IMR-90 (cell line): ENCODE measurements at regions not wholly inside any gene's neighbourhood (a gene's known extent, or its start where the extent isn't known, plus 50 kb on each side); places are given as distances from the start of the nearest gene placed in this dataset.

Source experiments
- ATAC-seq: fragments of 200-7000 bp; cut with Tn5 transposase; 2 replicates; pipeline ENCODE4 v1.9.1; 2020; ENCODE audit warnings: low read depth, mild to moderate bottlenecking, moderate library complexity
- BruUV-seq: library from RNA; stranded (reverse); fragments of 400-500 nt; replicated peaks from 2 replicates; lab custom pipeline; 2021; lab: Mats Ljungman, UMichigan
- CTCF ChIA-PET: fragments of 300-600 bp; formaldehyde crosslinking; extraction: SDS; loops from one replicate; lab custom pipeline; 2021; ENCODE audit warnings: antibody characterized with exemption; lab: Yijun Ruan, JAX
- POLR2A ChIA-PET: fragments of 300-600 bp; sonication (Branson Sonifier 250); formaldehyde crosslinking; loops from one replicate; lab custom pipeline; 2022; ENCODE audit warnings: antibody characterized with exemption; ENCODE audit not compliant: unreplicated experiment; lab: Charles Lee
- DNase-seq: peaks from one replicate; pipeline ENCODE4 v3.0.0; 2013
- H2AFZ ChIP-seq: replicated peaks from 2 replicates; pipeline ENCODE3; 2013; ENCODE audit warnings: low read length, mild to moderate bottlenecking; ENCODE audit not compliant: poor library complexity
- H2AK5ac ChIP-seq: 2 replicates; pipeline ENCODE4 v1.6.1; 2013; ENCODE audit warnings: low read depth, low read length, inconsistent platforms
- H2AK9ac ChIP-seq: replicated peaks from 2 replicates; pipeline ENCODE3; 2013; ENCODE audit warnings: mild to moderate bottlenecking, low read depth, low read length, moderate library complexity; ENCODE audit not compliant: poor library complexity
- H2BK120ac ChIP-seq: 2 replicates; pipeline ENCODE4 v1.6.1; 2013; ENCODE audit warnings: low read depth, low read length, inconsistent platforms
- H2BK15ac ChIP-seq: 3 replicates; pipeline ENCODE4 v1.6.1; 2013; ENCODE audit warnings: low read depth, low read length, inconsistent platforms
- H2BK20ac ChIP-seq: 2 replicates; pipeline ENCODE4 v1.6.1; 2013; ENCODE audit warnings: low read depth, mild to moderate bottlenecking, inconsistent platforms, low read length, moderate library complexity
- H2BK5ac ChIP-seq: 2 replicates; pipeline ENCODE4 v1.6.1; 2013; ENCODE audit warnings: mild to moderate bottlenecking, low read depth, low read length, inconsistent platforms; ENCODE audit not compliant: poor library complexity, severe bottlenecking
- H3K14ac ChIP-seq: replicated peaks from 2 replicates; pipeline ENCODE4 v1.6.1; 2013; ENCODE audit warnings: low read depth, low read length, inconsistent platforms
- H3K18ac ChIP-seq: 2 replicates; pipeline ENCODE4 v1.6.1; 2013; ENCODE audit warnings: low read depth, low read length, control low read depth
- H3K23ac ChIP-seq: 2 replicates; pipeline ENCODE4 v1.6.1; 2013; ENCODE audit warnings: low read depth, low read length, inconsistent platforms
- H3K27ac ChIP-seq: 2 replicates; pipeline ENCODE4 v1.5.1; 2013; ENCODE audit warnings: mild to moderate bottlenecking, control low read depth, low read length; ENCODE audit not compliant: insufficient read depth
- H3K27me3 ChIP-seq: 2 replicates; pipeline ENCODE4 v1.6.1; 2013; ENCODE audit warnings: low read length; ENCODE audit not compliant: control insufficient read depth, insufficient read depth
- H3K36me3 ChIP-seq: 2 replicates; pipeline ENCODE4 v1.6.1; 2013; ENCODE audit warnings: low read length, mixed read lengths; ENCODE audit not compliant: control insufficient read depth, insufficient read depth
- H3K4ac ChIP-seq: 2 replicates; pipeline ENCODE4 v1.6.1; 2013; ENCODE audit warnings: low read depth, low read length, inconsistent platforms
- H3K4me1 ChIP-seq: 2 replicates; pipeline ENCODE4 v1.6.1; 2013; ENCODE audit warnings: low read length, mixed read lengths; ENCODE audit not compliant: control insufficient read depth, insufficient read depth
- H3K4me2 ChIP-seq: 2 replicates; pipeline ENCODE4 v1.6.1; 2013; ENCODE audit warnings: low read depth, mild to moderate bottlenecking, control low read depth, low read length, moderate library complexity
- H3K4me3 ChIP-seq: 2 replicates; pipeline ENCODE4 v1.5.1; 2013; ENCODE audit warnings: low read depth, mild to moderate bottlenecking, control low read depth, low read length, moderate library complexity; ENCODE audit not compliant: insufficient read depth
- H3K56ac ChIP-seq: 2 replicates; pipeline ENCODE4 v1.6.1; 2013; ENCODE audit warnings: low read length, inconsistent platforms; ENCODE audit not compliant: insufficient read depth; ENCODE audit errors: extremely low read depth
- H3K79me1 ChIP-seq, 2 experiments: 2 replicates each; pipeline ENCODE4 v1.6.1; 2013; ENCODE audit warnings: low read length in 2 of 2, inconsistent platforms in 1 of 2, low read depth in 1 of 2
- H3K9ac ChIP-seq: 2 replicates; pipeline ENCODE4 v1.6.1; 2013; ENCODE audit warnings: low read depth, low read length, control low read depth
- H3K9me1 ChIP-seq: 2 replicates; pipeline ENCODE4 v1.6.1; 2013; ENCODE audit warnings: low read length, inconsistent platforms; ENCODE audit not compliant: insufficient read depth
- H3K9me3 ChIP-seq: 2 replicates; pipeline ENCODE4 v1.6.1; 2013; ENCODE audit warnings: low read length; ENCODE audit not compliant: control insufficient read depth, insufficient read depth
- H4K20me1 ChIP-seq: 2 replicates; pipeline ENCODE4 v1.6.1; 2013; ENCODE audit warnings: low read length, inconsistent platforms; ENCODE audit not compliant: insufficient read depth
- H4K5ac ChIP-seq: 2 replicates; pipeline ENCODE4 v1.6.1; 2013; ENCODE audit warnings: mild to moderate bottlenecking, low read depth, low read length, control low read depth
- H4K8ac ChIP-seq, 2 experiments: 2 replicates each; pipeline ENCODE4 v1.6.1; 2013; ENCODE audit warnings: low read depth in 2 of 2, low read length in 2 of 2, control low read depth in 1 of 2, inconsistent platforms in 1 of 2
- H4K91ac ChIP-seq: 2 replicates; pipeline ENCODE4 v1.6.1; 2013; ENCODE audit warnings: low read depth, low read length, inconsistent platforms; ENCODE audit not compliant: insufficient read depth
- BHLHE40 ChIP-seq: fragments of 150-350 bp; IDR thresholded peaks from 2 replicates; pipeline ENCODE4 v1.6.1; 2016; ENCODE audit warnings: mild to moderate bottlenecking, low read depth, low read length
- CHD1 ChIP-seq: IDR thresholded peaks from 2 replicates; pipeline ENCODE4 v1.6.1; 2012; ENCODE audit warnings: low read depth, low read length, improper control_type of control experiment
- CTCF ChIP-seq: conservative IDR thresholded peaks from 2 replicates; pipeline ENCODE4 v1.5.1; 2012; ENCODE audit warnings: mild to moderate bottlenecking, low read depth, low read length, improper control_type of control experiment
- POLR2A ChIP-seq: IDR thresholded peaks from 2 replicates; pipeline ENCODE4 v1.6.1; 2012; ENCODE audit warnings: mild to moderate bottlenecking, low read depth, low read length
- SMC3 ChIP-seq: fragments of 150-350 bp; IDR thresholded peaks from 2 replicates; pipeline ENCODE4 v1.6.1; 2016; ENCODE audit warnings: low read depth, mild to moderate bottlenecking, antibody characterized with exemption, low read length, moderate library complexity
- USF2 ChIP-seq: fragments of 150-350 bp; IDR thresholded peaks from 2 replicates; pipeline ENCODE4 v1.6.1; 2017; ENCODE audit warnings: mild to moderate bottlenecking, antibody characterized with exemption, low read length, low read depth
- WGBS, 2 experiments: methylation state at CpG; one replicate each; pipeline versions ENCODE4 v1.1.5 to v1.1.7; 2013; ENCODE audit warnings: missing lambda C conversion rate in 2 of 2; ENCODE audit not compliant: insufficient read length in 1 of 2; ENCODE audit errors: extremely low coverage in 2 of 2; 5-methylcytosine and 5-hydroxymethylcytosine counted together
- dilution Hi-C: fragments of 300-500 bp; cut with HindIII; formaldehyde crosslinking; loops from one replicate; pipeline ENCODE4 v1.14.3; 2018; ENCODE audit warnings: low sequenced_read_pairs; ENCODE audit not compliant: unreplicated experiment
- in situ Hi-C: fragments of 300-500 bp; cut with MboI; formaldehyde crosslinking; loops from 3 replicates; pipeline ENCODE4 v1.14.3; 2019; ENCODE audit warnings: low sequenced_read_pairs, inconsistent platforms, mixed read lengths
- intact Hi-C: fragments of 100-400 bp; cut with micrococcal nuclease; formaldehyde crosslinking; loops from 2 replicates; pipeline ENCODE4 v1.10.0; 2022

GRCh38 chr2:167787021-167787420 lies 460.4 kb downstream of the STK39 start:
- dilution Hi-C loops, result no loop called here
- BruUV-seq, result no TSS peak

More at GRCh38 chr2:167787021-167787420, 460.4 kb downstream of the STK39 start:
- H4K20me1 ChIP-seq, result no peaks in the 10 kb centered on the region
- no peak overlapping the region for H3K4ac ChIP-seq
- WGBS, 2 experiments, result 80% methylated on average over 1 of the region's 1 CpG; no CpG with 5 or more reads in 1 of the 2 experiments
- H2AK5ac ChIP-seq, result no peak overlapping the region
- POLR2A ChIA-PET, result no interaction called here
- no peak overlapping the region for H3K9ac ChIP-seq
- no peaks in the 10 kb centered on the region for H3K9me3 ChIP-seq
- no peaks in the 10 kb centered on the region for H3K4me1 ChIP-seq
- H2AFZ ChIP-seq, result no peak overlapping the region
- no peak overlapping the region for H3K4me3 ChIP-seq
- in situ Hi-C loops (no loop called here), intact Hi-C loops (no loop called here)
- H4K8ac ChIP-seq, result no peak overlapping the region
- no peak overlapping the region for H3K14ac ChIP-seq
- H4K91ac ChIP-seq, result no peak overlapping the region
- no peak overlapping the region for H2BK15ac ChIP-seq
- H3K27me3 ChIP-seq, result no peaks in the 10 kb centered on the region
- no peak overlapping the region for H2BK120ac ChIP-seq
- no peaks in the 10 kb centered on the region for H3K9me1 ChIP-seq
- H2BK20ac ChIP-seq, result no peak overlapping the region
- TF ChIP-seq CTCF (no peak), USF2 (no peak), CHD1 (no peak), BHLHE40 (no peak), POLR2A (no peak), SMC3 (no peak)
- H3K79me1 ChIP-seq, result no peaks in the 10 kb centered on the region
- no peak for DNase-seq
- no peak overlapping the region for H2AK9ac ChIP-seq
- H3K18ac ChIP-seq, result no peak overlapping the region
- CTCF ChIA-PET, result no interaction called here
- ATAC-seq, result no peak
- H4K5ac ChIP-seq, result no peak overlapping the region
- no peak overlapping the region for H3K56ac ChIP-seq
- H3K27ac ChIP-seq, result no peak overlapping the region
- no peak overlapping the region for H2BK5ac ChIP-seq
- no peaks in the 10 kb centered on the region for H3K36me3 ChIP-seq
- no peak overlapping the region for H3K23ac ChIP-seq
- no peak overlapping the region for H3K4me2 ChIP-seq
